T-cell (primary cell): ENCODE measurements at regions not wholly inside any gene's neighbourhood (a gene's known extent, or its start where the extent isn't known, plus 50 kb on each side); places are given as distances from the start of the nearest gene placed in this dataset.

Source experiments
- ATAC-seq, 4 experiments: fragments of 200-7000 bp in 3 of 4; fragments of 150-1000 bp in 1 of 4; cut with Tn5 transposase; replicated peaks in 1 of 4; 1 replicate in 3 of 4; 2 replicates in 1 of 4; pipeline ENCODE4 v1.10.0; 2021; ENCODE audit warnings: moderate library complexity in 3 of 4, mild to moderate bottlenecking in 2 of 4, moderate number of reproducible peaks in 1 of 4
- CTCF ChIA-PET, 2 donors: fragments of 300-600 bp; sonication (Branson Sonifier 250); formaldehyde crosslinking; loops; one replicate each; lab custom pipeline; 2022; ENCODE audit warnings: antibody characterized with exemption in 2 of 2; lab: Charles Lee
- POLR2A ChIA-PET, 2 donors: fragments of 300-600 bp; sonication (Branson Sonifier 250); formaldehyde crosslinking; loops; one replicate each; lab custom pipeline; 2022; ENCODE audit warnings: antibody characterized with exemption in 2 of 2; lab: Charles Lee
- DNase-seq, 35 experiments: peaks; one replicate each; pipeline versions ENCODE4 v3.0.0 to v3.0.0-alpha.2; 2013 to 2023
- H3K27ac ChIP-seq: one replicate; pipeline ENCODE4 v1.5.1; 2013; ENCODE audit warnings: low read length
- H3K27me3 ChIP-seq, 2 experiments: replicated peaks in 1 of 2; 1 replicate in 1 of 2; 2 replicates in 1 of 2; pipeline versions ENCODE4 v1.6.1 to v1.7.0; 2013; ENCODE audit warnings: low read length in 1 of 2, mixed read lengths in 1 of 2; ENCODE audit not compliant: control insufficient read depth in 2 of 2, insufficient read depth in 2 of 2; ENCODE audit errors: extremely low read depth in 1 of 2
- H3K36me3 ChIP-seq, 2 donors: 1 replicate in 1 of 2; 2 replicates in 1 of 2; pipeline versions ENCODE4 v1.6.1 to v1.7.0; 2013; ENCODE audit warnings: low read length in 1 of 2; ENCODE audit not compliant: control insufficient read depth in 2 of 2, insufficient read depth in 1 of 2; ENCODE audit errors: extremely low read depth in 1 of 2
- H3K4me1 ChIP-seq, 2 experiments: 1 replicate in 1 of 2; 2 replicates in 1 of 2; pipeline versions ENCODE4 v1.6.1 to v1.7.0; 2013; ENCODE audit warnings: low read length in 2 of 2, mixed read lengths in 1 of 2; ENCODE audit not compliant: insufficient read depth in 2 of 2, control insufficient read depth in 1 of 2; ENCODE audit errors: extremely low read depth in 1 of 2
- H3K4me3 ChIP-seq, 2 donors: 1 replicate in 1 of 2; 2 replicates in 1 of 2; pipeline versions ENCODE4 v1.5.1 to v1.7.0; 2013; ENCODE audit warnings: mild to moderate bottlenecking in 2 of 2, low read length in 1 of 2, moderate library complexity in 1 of 2; ENCODE audit not compliant: control insufficient read depth in 1 of 2; ENCODE audit errors: extremely low read depth in 1 of 2
- H3K9me3 ChIP-seq: 2 replicates; pipeline ENCODE4 v1.7.0; 2013
- H3K27ac Mint-ChIP-seq, 2 donors: one replicate each; pipeline ENCODE4 v1.8.0; 2020 to 2021; ENCODE audit warnings: mild to moderate bottlenecking in 2 of 2, mixed read lengths in 2 of 2
- H3K27me3 Mint-ChIP-seq, 2 donors: one replicate each; pipeline ENCODE4 v1.8.0; 2021 to 2022; ENCODE audit warnings: mixed read lengths in 2 of 2
- H3K36me3 Mint-ChIP-seq: one replicate; pipeline ENCODE4 v1.8.0; 2021; ENCODE audit warnings: mixed read lengths
- H3K4me1 Mint-ChIP-seq, 3 donors: one replicate each; pipeline ENCODE4 v1.8.0; 2020 to 2022; ENCODE audit warnings: mixed read lengths in 3 of 3, mild to moderate bottlenecking in 1 of 3
- H3K4me3 Mint-ChIP-seq, 3 donors: one replicate each; pipeline ENCODE4 v1.8.0; 2020 to 2022; ENCODE audit warnings: mild to moderate bottlenecking in 3 of 3, mixed read lengths in 3 of 3, moderate library complexity in 3 of 3
- H3K9me3 Mint-ChIP-seq, 3 donors: one replicate each; pipeline ENCODE4 v1.8.0; 2020 to 2022; ENCODE audit warnings: mixed read lengths in 3 of 3
- WGBS: methylation state at CpG from one replicate; pipeline ENCODE4 v1.1.5; 2013; ENCODE audit warnings: missing lambda C conversion rate; ENCODE audit not compliant: insufficient coverage; 5-methylcytosine and 5-hydroxymethylcytosine counted together

DNA sequence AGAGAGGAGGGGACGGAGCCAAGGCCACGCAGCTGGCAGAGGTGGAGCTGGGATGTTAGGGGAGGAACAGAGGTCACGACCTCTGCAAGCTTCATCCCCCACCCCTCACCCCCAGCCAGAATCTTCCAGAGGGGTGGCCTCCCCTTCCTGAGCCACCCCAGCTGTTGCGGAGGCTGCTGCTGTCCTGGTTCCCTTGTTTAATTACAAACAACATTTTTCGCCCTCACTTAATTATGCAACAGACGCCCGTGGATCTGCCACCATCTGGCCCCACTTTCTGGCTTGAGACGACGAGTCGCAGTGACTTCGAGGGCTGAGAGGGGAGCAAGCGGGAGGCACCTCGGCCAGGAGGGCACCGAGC is 153.7 kb upstream of the PTPN1 start:
- ChIA-PET CTCF (no interaction called here), POLR2A (no interaction called here)
- Mint-ChIP-seq H3K4me1 (peaks cover 0 to 12% (median 5%) of the 10 kb centered on the region in 3 donors), H3K27me3 (no peaks in the 10 kb centered on the region), H3K4me3 (no peak overlapping the region), H3K36me3 (no peaks in the 10 kb centered on the region), H3K27ac (no peak overlapping the region), H3K9me3 (no peaks in the 10 kb centered on the region)
- ATAC-seq (no peak), DNase-seq (no peak)
- 83% methylated on average over 10 of the region's 14 CpGs for WGBS
- H3K4me1 ChIP-seq: no peaks in the 10 kb centered on the region
- H3K36me3 ChIP-seq: no peaks in the 10 kb centered on the region
- no peak overlapping the region for H3K27ac ChIP-seq
- H3K4me3 ChIP-seq: no peak overlapping the region
- H3K9me3 ChIP-seq: no peaks in the 10 kb centered on the region
- H3K27me3 ChIP-seq: peaks cover 0 to 12% of the 10 kb centered on the region in 2 experiments

DNA sequence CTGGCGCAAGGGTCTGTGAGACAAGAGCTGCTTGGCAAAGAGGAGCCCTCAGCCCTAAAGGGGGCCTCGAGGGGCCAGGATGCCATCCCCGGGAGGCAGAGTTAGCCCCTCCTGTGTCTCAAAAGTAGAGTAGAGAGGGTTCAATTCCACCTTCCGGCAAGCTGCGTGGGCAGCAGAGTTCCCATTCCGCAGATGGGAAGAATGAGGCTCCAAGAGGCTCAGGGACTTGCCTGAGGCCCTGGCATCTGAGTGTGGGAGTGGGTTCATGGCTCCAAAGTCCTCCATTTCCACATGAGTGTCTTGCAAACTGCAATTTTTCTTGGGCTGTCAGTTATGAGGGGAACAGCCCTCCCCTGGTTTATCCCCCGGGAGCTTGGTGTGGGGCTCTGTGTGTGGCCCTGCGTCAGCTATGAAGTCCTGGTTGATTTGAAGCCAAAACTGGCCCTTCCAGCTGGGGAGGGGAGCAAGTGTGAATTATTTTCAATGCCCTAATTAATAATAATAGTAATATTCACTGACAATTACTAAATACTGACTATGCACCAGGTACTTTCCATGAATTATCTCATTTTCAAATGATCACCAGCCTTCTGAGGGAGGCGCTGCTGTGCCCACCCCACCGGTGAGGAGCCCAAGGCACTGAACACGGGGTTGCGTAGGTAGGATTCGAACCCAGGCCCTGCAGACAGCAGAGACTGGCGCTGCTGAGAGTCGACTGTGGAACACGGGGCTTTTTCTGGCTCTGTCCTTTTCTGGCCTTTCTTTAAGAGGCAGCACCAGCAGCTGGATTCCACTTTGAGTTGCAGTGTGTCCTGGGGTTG is 153.0 kb upstream of the PTPN1 start:
- Histone ChIP-seq H3K4me1 (no peaks in the 10 kb centered on the region), H3K9me3 (no peaks in the 10 kb centered on the region), H3K4me3 (no peak overlapping the region), H3K36me3 (no peaks in the 10 kb centered on the region), H3K27ac (no peak overlapping the region), H3K27me3 (peaks cover 0 to 12% of the 10 kb centered on the region in 2 experiments)
- H3K4me3 Mint-ChIP-seq: no peak overlapping the region
- H3K36me3 Mint-ChIP-seq: no peaks in the 10 kb centered on the region
- no peaks in the 10 kb centered on the region for H3K27me3 Mint-ChIP-seq
- peaks cover 0 to 12% (median 5%) of the 10 kb centered on the region in 3 donors for H3K4me1 Mint-ChIP-seq
- ChIA-PET CTCF (no interaction called here), POLR2A (no interaction called here)
- DNase-seq (no peak), ATAC-seq (no peak)
- no peak overlapping the region for H3K27ac Mint-ChIP-seq
- 90% methylated on average over 13 of the region's 16 CpGs for WGBS
- no peaks in the 10 kb centered on the region for H3K9me3 Mint-ChIP-seq

DNA sequence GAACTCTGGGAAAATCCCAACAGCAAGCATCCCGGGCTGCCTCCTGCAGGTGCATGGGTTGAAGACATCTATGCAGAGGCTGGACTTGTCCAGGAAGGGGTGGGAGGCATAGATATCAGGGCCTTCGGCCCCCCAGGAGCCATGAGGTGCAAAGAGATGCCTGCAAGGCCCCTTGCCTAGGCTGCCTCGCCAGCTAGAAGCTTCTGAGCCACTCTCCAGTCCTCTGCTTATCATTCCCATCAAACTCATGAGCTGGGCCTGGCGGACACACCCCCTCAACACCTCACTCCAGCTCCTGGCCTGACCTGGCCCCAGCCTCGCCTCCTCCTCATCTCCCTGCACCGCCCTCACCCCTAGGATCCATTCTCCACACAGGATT is 152.4 kb upstream of the PTPN1 start:
- Mint-ChIP-seq H3K9me3 (no peaks in the 10 kb centered on the region), H3K36me3 (no peaks in the 10 kb centered on the region), H3K4me1 (peaks cover 0 to 10% (median 5%) of the 10 kb centered on the region in 3 donors), H3K4me3 (no peak overlapping the region), H3K27ac (no peak overlapping the region), H3K27me3 (no peaks in the 10 kb centered on the region)
- no peak for ATAC-seq
- DNase-seq: no peak
- H3K27me3 ChIP-seq: peaks cover 0 to 12% of the 10 kb centered on the region in 2 experiments
- CTCF ChIA-PET: no interaction called here
- H3K36me3 ChIP-seq: no peaks in the 10 kb centered on the region
- no peaks in the 10 kb centered on the region for H3K9me3 ChIP-seq
- WGBS: 64% methylated on average over 6 of the region's 6 CpGs
- H3K4me3 ChIP-seq: no peak overlapping the region
- no peaks in the 10 kb centered on the region for H3K4me1 ChIP-seq
- POLR2A ChIA-PET: no interaction called here
- H3K27ac ChIP-seq: no peak overlapping the region

DNA sequence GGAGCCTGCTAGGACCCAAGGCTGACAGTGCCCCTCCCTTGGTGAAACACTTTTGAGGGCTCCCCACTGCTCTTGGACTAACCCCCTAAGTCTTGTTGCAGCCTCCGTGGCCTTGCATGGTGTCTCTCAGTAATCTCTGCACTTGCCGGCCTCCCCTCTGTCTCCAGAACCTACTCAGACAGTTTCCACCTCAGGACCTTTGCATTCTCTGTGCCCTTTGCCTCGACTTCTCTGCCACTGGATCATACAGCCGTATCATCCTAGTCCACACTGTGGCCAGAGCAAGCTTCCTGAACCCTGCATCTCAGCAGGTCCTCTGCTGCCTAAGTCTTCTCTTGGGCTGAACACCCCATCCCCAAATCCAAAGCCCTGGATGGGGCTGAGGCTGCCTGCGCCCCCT is 152.0 kb upstream of the PTPN1 start:
- no peak overlapping the region for H3K4me3 Mint-ChIP-seq
- H3K27me3 ChIP-seq: peaks cover 0 to 12% of the 10 kb centered on the region in 2 experiments
- H3K36me3 Mint-ChIP-seq: no peaks in the 10 kb centered on the region
- no peaks in the 10 kb centered on the region for H3K4me1 ChIP-seq
- H3K4me3 ChIP-seq: no peak overlapping the region
- H3K9me3 Mint-ChIP-seq: no peaks in the 10 kb centered on the region
- ATAC-seq: no peak
- CTCF ChIA-PET: no interaction called here
- WGBS: 86% methylated on average over 5 of the region's 5 CpGs
- H3K36me3 ChIP-seq: no peaks in the 10 kb centered on the region
- DNase-seq: no peak
- H3K27ac ChIP-seq: no peak overlapping the region
- POLR2A ChIA-PET: no interaction called here
- H3K27ac Mint-ChIP-seq: no peak overlapping the region
- H3K27me3 Mint-ChIP-seq: no peaks in the 10 kb centered on the region
- H3K9me3 ChIP-seq: no peaks in the 10 kb centered on the region
- H3K4me1 Mint-ChIP-seq: peaks cover 0 to 6% (median 4%) of the 10 kb centered on the region in 3 donors

DNA sequence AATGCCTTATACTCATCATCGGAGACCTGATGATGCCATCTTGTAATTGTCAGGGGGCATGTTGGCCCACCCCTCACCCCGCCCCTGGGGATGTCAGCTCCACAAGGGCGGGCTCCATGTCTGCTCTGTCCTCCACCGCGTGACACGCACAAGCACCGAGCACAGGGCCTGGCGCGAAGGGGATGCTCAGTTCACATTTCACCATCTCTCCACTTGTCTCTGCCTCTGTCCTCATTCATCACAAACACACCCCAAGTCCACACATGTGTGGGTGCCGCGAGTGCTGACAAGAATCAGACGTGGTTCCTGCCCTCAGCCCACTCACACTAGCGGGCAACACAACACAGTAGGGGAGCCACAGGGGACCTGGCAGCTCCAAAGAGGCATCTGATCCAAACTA is 151.2 kb upstream of the PTPN1 start:
- Histone ChIP-seq H3K36me3 (no peaks in the 10 kb centered on the region), H3K4me1 (no peaks in the 10 kb centered on the region), H3K4me3 (no peak overlapping the region), H3K27ac (no peak overlapping the region), H3K27me3 (peaks cover 0 to 12% of the 10 kb centered on the region in 2 experiments), H3K9me3 (no peaks in the 10 kb centered on the region)
- Mint-ChIP-seq H3K9me3 (no peaks in the 10 kb centered on the region), H3K4me1 (no peaks in the 10 kb centered on the region), H3K4me3 (no peak overlapping the region), H3K27me3 (peaks cover 0 to 2% of the 10 kb centered on the region in 2 donors), H3K36me3 (no peaks in the 10 kb centered on the region), H3K27ac (no peak overlapping the region)
- DNase-seq (no peak), ATAC-seq (no peak)
- POLR2A ChIA-PET: no interaction called here
- WGBS: 98% methylated on average over 9 of the region's 13 CpGs
- CTCF ChIA-PET: no interaction called here

DNA sequence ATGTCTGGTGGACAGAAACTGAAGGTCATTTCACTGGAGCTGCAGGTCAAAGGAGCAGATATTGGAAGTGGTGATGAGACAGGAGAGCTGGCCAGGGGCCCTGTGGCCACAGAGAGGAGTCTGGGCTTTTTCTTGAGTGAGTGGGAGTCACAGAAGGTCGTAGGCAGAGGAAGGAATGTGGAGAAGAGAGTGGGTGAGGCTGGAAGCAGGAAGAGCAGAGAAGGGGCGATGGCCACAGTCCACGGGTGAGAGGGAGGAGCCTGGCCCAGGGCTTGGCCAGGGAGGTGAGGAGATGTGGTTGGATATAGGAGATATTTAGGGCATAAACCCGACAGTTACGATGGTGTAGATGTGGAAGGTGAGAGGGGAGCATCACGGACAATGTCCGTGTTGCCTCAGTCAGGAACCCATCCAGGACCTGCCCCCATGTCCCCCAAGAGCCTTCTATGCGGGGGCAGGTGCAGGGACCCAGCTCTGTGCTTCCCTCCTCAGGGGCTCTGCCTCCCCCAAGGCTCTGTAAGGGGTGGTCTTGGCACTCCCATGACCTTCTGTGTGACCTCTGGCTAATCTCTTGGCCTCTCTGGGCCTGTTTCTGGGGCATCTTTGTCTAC is 150.5 kb upstream of the PTPN1 start:
- no peak overlapping the region for H3K27ac Mint-ChIP-seq
- H3K36me3 Mint-ChIP-seq: no peaks in the 10 kb centered on the region
- peaks cover 0 to 2% of the 10 kb centered on the region in 2 donors for H3K27me3 Mint-ChIP-seq
- WGBS: 82% methylated on average over 6 of the region's 8 CpGs
- Histone ChIP-seq H3K4me1 (no peaks in the 10 kb centered on the region), H3K9me3 (no peaks in the 10 kb centered on the region), H3K4me3 (no peak overlapping the region), H3K36me3 (no peaks in the 10 kb centered on the region), H3K27ac (no peak overlapping the region), H3K27me3 (peaks cover 0 to 12% of the 10 kb centered on the region in 2 experiments)
- DNase-seq (no peak), ATAC-seq (no peak)
- ChIA-PET POLR2A (no interaction called here), CTCF (no interaction called here)
- no peak overlapping the region for H3K4me3 Mint-ChIP-seq
- no peaks in the 10 kb centered on the region for H3K4me1 Mint-ChIP-seq
- no peaks in the 10 kb centered on the region for H3K9me3 Mint-ChIP-seq
